Stomach (tissue), 4 donors: ENCODE measurements at regions not wholly inside any gene's neighbourhood (a gene's known extent, or its start where the extent isn't known, plus 50 kb on each side); places are given as distances from the start of the nearest gene placed in this dataset.

Source experiments
- POLR2A ChIP-seq, 4 donors: fragments of 450-650 bp; IDR thresholded peaks; one replicate each; pipeline ENCODE4 v1.6.1; 2016; ENCODE audit warnings: antibody characterized with exemption in 4 of 4, control low read depth in 2 of 4, mild to moderate bottlenecking in 1 of 4, moderate library complexity in 1 of 4
- TF ChIP-seq, protein P1 (sequence below), 7 experiments: fragments of 450-650 bp in 4 of 7; fragments of 200-600 bp in 3 of 7; sonication (generic) in 3 of 7; IDR thresholded peaks; one replicate each; pipeline ENCODE4 v1.5.1; 2016 to 2019; ENCODE audit warnings: antibody characterized with exemption in 7 of 7, control low read depth in 2 of 7, mild to moderate bottlenecking in 1 of 7

DNA sequence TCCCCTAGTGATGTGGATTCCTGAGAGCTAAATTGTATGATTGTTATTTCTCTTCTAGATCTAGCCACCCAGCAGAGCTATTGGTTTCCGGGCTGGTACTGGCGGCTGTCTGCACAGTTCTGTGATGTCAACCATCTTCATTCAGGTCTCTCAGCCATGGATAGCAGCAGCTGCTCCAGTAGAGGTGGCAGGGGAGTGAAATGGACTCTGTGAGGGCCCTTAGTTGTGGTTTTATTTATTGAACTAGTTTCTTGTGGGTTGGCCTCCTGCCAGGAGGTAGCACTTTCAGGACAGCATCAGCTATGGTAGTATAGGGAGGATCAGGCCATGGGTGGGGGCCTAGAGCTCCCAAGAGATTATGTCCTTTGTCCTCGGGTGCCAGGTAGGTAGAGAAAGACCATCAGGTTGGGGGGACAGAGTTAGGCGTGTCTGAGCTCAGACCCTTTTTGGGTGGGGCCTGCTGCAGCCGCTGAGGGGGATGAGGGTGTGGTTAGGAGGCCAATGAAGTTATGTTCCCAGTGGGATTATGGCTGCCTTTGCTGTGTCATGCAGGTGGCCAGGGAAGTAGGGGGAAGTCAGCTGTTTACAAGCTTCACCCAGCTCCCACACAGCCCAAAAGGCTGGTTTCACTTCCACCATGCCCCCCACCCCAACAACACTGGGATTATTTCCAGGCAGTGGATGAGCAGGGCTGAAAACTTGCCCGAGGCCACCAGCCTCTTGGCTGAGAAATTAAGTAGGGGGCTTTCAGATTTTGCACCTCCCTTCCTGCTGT is 55.1 kb upstream of the RGS4 start:
- TF ChIP-seq POLR2A (IDR thresholded peaks at IDR 0.05): no peak
- TF ChIP-seq, protein P1, sequence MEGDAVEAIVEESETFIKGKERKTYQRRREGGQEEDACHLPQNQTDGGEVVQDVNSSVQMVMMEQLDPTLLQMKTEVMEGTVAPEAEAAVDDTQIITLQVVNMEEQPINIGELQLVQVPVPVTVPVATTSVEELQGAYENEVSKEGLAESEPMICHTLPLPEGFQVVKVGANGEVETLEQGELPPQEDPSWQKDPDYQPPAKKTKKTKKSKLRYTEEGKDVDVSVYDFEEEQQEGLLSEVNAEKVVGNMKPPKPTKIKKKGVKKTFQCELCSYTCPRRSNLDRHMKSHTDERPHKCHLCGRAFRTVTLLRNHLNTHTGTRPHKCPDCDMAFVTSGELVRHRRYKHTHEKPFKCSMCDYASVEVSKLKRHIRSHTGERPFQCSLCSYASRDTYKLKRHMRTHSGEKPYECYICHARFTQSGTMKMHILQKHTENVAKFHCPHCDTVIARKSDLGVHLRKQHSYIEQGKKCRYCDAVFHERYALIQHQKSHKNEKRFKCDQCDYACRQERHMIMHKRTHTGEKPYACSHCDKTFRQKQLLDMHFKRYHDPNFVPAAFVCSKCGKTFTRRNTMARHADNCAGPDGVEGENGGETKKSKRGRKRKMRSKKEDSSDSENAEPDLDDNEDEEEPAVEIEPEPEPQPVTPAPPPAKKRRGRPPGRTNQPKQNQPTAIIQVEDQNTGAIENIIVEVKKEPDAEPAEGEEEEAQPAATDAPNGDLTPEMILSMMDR (IDR thresholded peaks at IDR 0.05): no peak
